Natural killer cell (primary cell): ENCODE measurements at regions not wholly inside any gene's neighbourhood (a gene's known extent, or its start where the extent isn't known, plus 50 kb on each side); places are given as distances from the start of the nearest gene placed in this dataset.

Experiments
- ATAC-seq, 3 donors: fragments of 150-1000 bp in 2 of 3; fragments of 200-7000 bp in 1 of 3; cut with Tn5 transposase; 1 replicate in 1 of 3; 2 replicates in 2 of 3; pipeline ENCODE4 v1.10.0; 2021; ENCODE audit warnings: mild to moderate bottlenecking in 2 of 3, moderate library complexity in 2 of 3
- DNase-seq, 2 donors: peaks; one replicate each; pipeline versions ENCODE4 v3.0.0 to v3.0.0-alpha.2; 2013 to 2021; ENCODE audit warnings: mixed read lengths in 1 of 2
- H3K27ac ChIP-seq: one replicate; pipeline ENCODE4 v1.5.1; 2013; ENCODE audit warnings: mild to moderate bottlenecking, low read length
- H3K27me3 ChIP-seq: one replicate; pipeline ENCODE4 v1.6.1; 2013; ENCODE audit warnings: low read length; ENCODE audit not compliant: control insufficient read depth, insufficient read depth
- H3K36me3 ChIP-seq: one replicate; pipeline ENCODE4 v1.6.1; 2013; ENCODE audit warnings: low read length; ENCODE audit not compliant: control insufficient read depth, insufficient read depth
- H3K4me1 ChIP-seq: one replicate; pipeline ENCODE4 v1.6.1; 2013; ENCODE audit warnings: low read length; ENCODE audit not compliant: control insufficient read depth, insufficient read depth
- H3K4me3 ChIP-seq: one replicate; pipeline ENCODE4 v1.5.1; 2013; ENCODE audit warnings: low read length
- H3K9me3 ChIP-seq: one replicate; pipeline ENCODE4 v1.6.1; 2013; ENCODE audit warnings: low read length; ENCODE audit not compliant: control insufficient read depth, insufficient read depth
- H3K27ac Mint-ChIP-seq, 2 donors: one replicate each; pipeline ENCODE4 v1.8.0; 2022; ENCODE audit warnings: mild to moderate bottlenecking in 2 of 2, mixed read lengths in 2 of 2, moderate library complexity in 1 of 2
- H3K27me3 Mint-ChIP-seq, 2 donors: one replicate each; pipeline ENCODE4 v1.8.0; 2022; ENCODE audit warnings: low read depth in 2 of 2, mixed read lengths in 2 of 2
- H3K36me3 Mint-ChIP-seq: one replicate; pipeline ENCODE4 v1.8.0; 2022; ENCODE audit warnings: mixed read lengths
- H3K4me1 Mint-ChIP-seq, 2 donors: one replicate each; pipeline ENCODE4 v1.8.0; 2022; ENCODE audit warnings: mixed read lengths in 2 of 2
- H3K4me3 Mint-ChIP-seq: one replicate; pipeline ENCODE4 v1.8.0; 2022; ENCODE audit warnings: mild to moderate bottlenecking, moderate library complexity, mixed read lengths
- H3K9me3 Mint-ChIP-seq, 2 donors: one replicate each; pipeline ENCODE4 v1.8.0; 2022; ENCODE audit warnings: mixed read lengths in 2 of 2
- CTCF ChIP-seq: fragments of 200-600 bp; IDR thresholded peaks from one replicate; pipeline ENCODE4 v1.8.0; 2022; ENCODE audit warnings: antibody characterized with exemption
- WGBS: methylation state at CpG from one replicate; pipeline ENCODE4 v1.1.7; 2013; ENCODE audit warnings: missing lambda C conversion rate; ENCODE audit not compliant: insufficient coverage; 5-methylcytosine and 5-hydroxymethylcytosine counted together
- intact Hi-C: fragments of 100-400 bp; cut with micrococcal nuclease; formaldehyde crosslinking; loops from one replicate; pipeline ENCODE4 v1.14.2; 2022

GRCh38 chr3:20537234-20537633 lies 351.2 kb upstream of the SGO1 start:
- intact Hi-C loops, result no loop called here
- TF ChIP-seq CTCF, result no peak

GRCh38 chr3:20529911-20530310 lies 343.9 kb upstream of the SGO1 start:
- intact Hi-C loops, result no loop called here
- no peak overlapping the region for H3K27ac Mint-ChIP-seq
- no peaks in the 10 kb centered on the region for H3K4me1 Mint-ChIP-seq
- ATAC-seq (no peak), DNase-seq (no peak)
- H3K36me3 Mint-ChIP-seq, result peaks cover 8% of the 10 kb centered on the region
- Histone ChIP-seq H3K9me3 (no peaks in the 10 kb centered on the region), H3K4me3 (no peak overlapping the region), H3K36me3 (no peaks in the 10 kb centered on the region), H3K27ac (no peak overlapping the region), H3K4me1 (no peaks in the 10 kb centered on the region), H3K27me3 (no peaks in the 10 kb centered on the region)
- TF ChIP-seq CTCF, result no peak
- H3K9me3 Mint-ChIP-seq, result peaks cover 14 to 17% of the 10 kb centered on the region in 2 donors
- H3K27me3 Mint-ChIP-seq, result no peaks in the 10 kb centered on the region
- H3K4me3 Mint-ChIP-seq, result no peak overlapping the region
- 83% methylated on average over 4 of the region's 5 CpGs for WGBS

More at GRCh38 chr3:20537234-20537633, 351.2 kb upstream of the SGO1 start:
- DNase-seq, result no peak
- no peak overlapping the region for H3K27ac ChIP-seq
- H3K36me3 ChIP-seq, result no peaks in the 10 kb centered on the region
- H3K36me3 Mint-ChIP-seq, result peaks cover 15% of the 10 kb centered on the region
- H3K9me3 ChIP-seq, result peaks cover 7% of the 10 kb centered on the region
- ATAC-seq, result no peak
- H3K4me1 Mint-ChIP-seq, result no peaks in the 10 kb centered on the region
- no peaks in the 10 kb centered on the region for H3K27me3 ChIP-seq
- no peak overlapping the region for H3K4me3 Mint-ChIP-seq
- H3K4me3 ChIP-seq, result no peak overlapping the region
- H3K27ac Mint-ChIP-seq, result no peak overlapping the region
- WGBS, result 65% methylated on average over 3 of the region's 3 CpGs
- peaks cover 9 to 12% of the 10 kb centered on the region in 2 donors for H3K9me3 Mint-ChIP-seq
- H3K4me1 ChIP-seq, result no peaks in the 10 kb centered on the region
- H3K27me3 Mint-ChIP-seq, result no peaks in the 10 kb centered on the region

- Mint-ChIP-seq H3K4me3 (no peak overlapping the region), H3K36me3 (peaks cover under 1% of the 10 kb centered on the region), H3K27ac (no peak overlapping the region), H3K4me1 (no peaks in the 10 kb centered on the region), H3K9me3 (peaks cover 8 to 15% of the 10 kb centered on the region in 2 donors), H3K27me3 (no peaks in the 10 kb centered on the region)
- intact Hi-C loops, result no loop called here
- TF ChIP-seq CTCF, result no peak
- no peaks in the 10 kb centered on the region for H3K36me3 ChIP-seq
- peaks cover 4% of the 10 kb centered on the region for H3K9me3 ChIP-seq
- H3K27me3 ChIP-seq, result no peaks in the 10 kb centered on the region
- ATAC-seq (no peak), DNase-seq (no peak)
- no peak overlapping the region for H3K27ac ChIP-seq
- no peak overlapping the region for H3K4me3 ChIP-seq
- H3K4me1 ChIP-seq, result no peaks in the 10 kb centered on the region
- 78% methylated on average over 1 of the region's 5 CpGs for WGBS
These were observed 342.3 kb upstream of the SGO1 start for GRCh38 chr3:20528180-20528770.

- Histone ChIP-seq H3K27me3 (no peaks in the 10 kb centered on the region), H3K4me3 (no peak overlapping the region), H3K4me1 (no peaks in the 10 kb centered on the region), H3K9me3 (peaks cover 4% of the 10 kb centered on the region), H3K36me3 (no peaks in the 10 kb centered on the region), H3K27ac (no peak overlapping the region)
- no peaks in the 10 kb centered on the region for H3K36me3 Mint-ChIP-seq
- ATAC-seq, result no peak
- 78% methylated on average over 1 of the region's 1 CpG for WGBS
- no peak overlapping the region for H3K27ac Mint-ChIP-seq
- H3K4me1 Mint-ChIP-seq, result no peaks in the 10 kb centered on the region
- H3K27me3 Mint-ChIP-seq, result no peaks in the 10 kb centered on the region
- intact Hi-C loops, result no loop called here
- DNase-seq, result no peak
- no peak for TF ChIP-seq CTCF
- peaks cover 8 to 15% of the 10 kb centered on the region in 2 donors for H3K9me3 Mint-ChIP-seq
- no peak overlapping the region for H3K4me3 Mint-ChIP-seq
These were observed 341.4 kb upstream of the SGO1 start for GRCh38 chr3:20527368-20527767.
